ENCODE measurements at regions not wholly inside any gene's neighbourhood (a gene's known extent, or its start where the extent isn't known, plus 50 kb on each side); places are given as distances from the start of the nearest gene placed in this dataset.

DNA sequence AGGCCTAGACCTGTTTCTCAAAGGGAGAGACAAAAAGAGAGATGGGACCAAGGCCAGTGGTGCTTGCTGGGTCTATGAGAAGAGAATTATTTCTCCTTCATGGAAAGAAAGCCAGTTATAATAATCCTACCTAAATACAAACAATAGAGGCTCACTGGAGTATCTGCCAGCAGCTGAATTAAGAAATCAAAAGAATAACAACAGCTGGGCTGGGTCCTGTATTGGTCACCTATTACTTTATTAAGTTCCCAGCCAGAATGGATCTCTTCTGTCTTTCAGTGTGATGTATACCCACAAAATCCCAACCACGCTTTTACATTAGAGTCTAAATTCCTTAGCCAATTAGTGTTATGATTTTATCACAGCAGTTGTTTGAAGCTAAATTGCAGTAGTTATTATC lies 297.8 kb upstream of the DACH1 start:
- Histone ChIP-seq H3K4me3 (ENCODE audit: low read depth, low read length) (no peak overlapping the region), H3K36me3 (ENCODE audit: control insufficient read depth, insufficient read depth, low read length) (no peaks in the 10 kb centered on the region), H3K27me3 (ENCODE audit: control insufficient read depth, insufficient read depth, low read length) (no peaks in the 10 kb centered on the region)
- TF ChIP-seq, protein P1, sequence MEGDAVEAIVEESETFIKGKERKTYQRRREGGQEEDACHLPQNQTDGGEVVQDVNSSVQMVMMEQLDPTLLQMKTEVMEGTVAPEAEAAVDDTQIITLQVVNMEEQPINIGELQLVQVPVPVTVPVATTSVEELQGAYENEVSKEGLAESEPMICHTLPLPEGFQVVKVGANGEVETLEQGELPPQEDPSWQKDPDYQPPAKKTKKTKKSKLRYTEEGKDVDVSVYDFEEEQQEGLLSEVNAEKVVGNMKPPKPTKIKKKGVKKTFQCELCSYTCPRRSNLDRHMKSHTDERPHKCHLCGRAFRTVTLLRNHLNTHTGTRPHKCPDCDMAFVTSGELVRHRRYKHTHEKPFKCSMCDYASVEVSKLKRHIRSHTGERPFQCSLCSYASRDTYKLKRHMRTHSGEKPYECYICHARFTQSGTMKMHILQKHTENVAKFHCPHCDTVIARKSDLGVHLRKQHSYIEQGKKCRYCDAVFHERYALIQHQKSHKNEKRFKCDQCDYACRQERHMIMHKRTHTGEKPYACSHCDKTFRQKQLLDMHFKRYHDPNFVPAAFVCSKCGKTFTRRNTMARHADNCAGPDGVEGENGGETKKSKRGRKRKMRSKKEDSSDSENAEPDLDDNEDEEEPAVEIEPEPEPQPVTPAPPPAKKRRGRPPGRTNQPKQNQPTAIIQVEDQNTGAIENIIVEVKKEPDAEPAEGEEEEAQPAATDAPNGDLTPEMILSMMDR (IDR thresholded peaks at IDR 0.05; ENCODE audit: insufficient read depth, low read depth, low read length) = no peak
- CTCF ChIA-PET = no interaction called here
- POLR2A ChIA-PET = no interaction called here
- no peak for DNase-seq (ENCODE audit: low read depth)

DNA sequence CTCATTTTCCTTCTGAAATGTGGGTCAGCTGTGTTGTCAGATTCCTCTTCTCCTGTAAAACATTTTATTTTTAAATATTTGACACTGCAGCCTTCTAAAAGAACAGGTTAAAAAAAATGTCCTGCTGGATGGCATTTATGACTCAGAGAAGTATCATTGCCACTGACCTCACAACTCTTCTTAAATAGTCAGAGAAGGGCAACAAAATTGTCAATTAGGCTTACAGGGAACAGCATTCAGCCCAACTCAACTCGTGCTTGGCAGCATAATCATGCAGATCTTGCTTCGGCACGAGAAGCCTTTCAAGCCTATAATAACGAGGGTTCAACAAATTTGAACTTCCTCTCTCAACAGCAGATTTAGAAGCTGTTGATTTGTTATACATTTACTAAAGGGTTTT lies 296.7 kb upstream of the DACH1 start:
- no peaks in the 10 kb centered on the region for H3K36me3 ChIP-seq (ENCODE audit: control insufficient read depth, insufficient read depth, low read length)
- TF ChIP-seq, protein P1 (IDR thresholded peaks at IDR 0.05; ENCODE audit: insufficient read depth, low read depth, low read length) = no peak
- ChIA-PET POLR2A (no interaction called here), CTCF (no interaction called here)
- DNase-seq (ENCODE audit: low read depth) = no peak
- H3K27me3 ChIP-seq (ENCODE audit: control insufficient read depth, insufficient read depth, low read length) = no peaks in the 10 kb centered on the region
- no peak overlapping the region for H3K4me3 ChIP-seq (ENCODE audit: low read depth, low read length)

DNA sequence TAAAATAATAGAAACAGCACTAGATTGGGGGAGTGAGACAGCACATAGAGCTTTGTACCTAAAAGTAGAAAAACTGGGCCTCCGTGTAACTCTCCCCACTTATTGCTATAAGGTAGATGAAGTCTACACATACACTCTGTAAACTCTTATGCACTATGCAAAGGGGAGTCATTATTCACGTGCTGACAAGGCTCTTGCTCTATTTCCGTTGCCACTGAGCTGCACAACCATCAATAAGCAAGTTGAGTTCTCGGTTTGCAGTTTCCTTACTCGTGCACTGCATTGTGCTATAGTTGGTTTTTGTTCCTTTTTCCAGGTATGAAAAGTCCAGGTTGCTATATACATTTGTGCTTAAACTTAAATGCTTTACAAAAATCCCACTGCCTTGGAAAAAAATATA lies 294.0 kb upstream of the DACH1 start:
- H3K4me3 ChIP-seq (ENCODE audit: low read depth, low read length) = no peak overlapping the region
- H3K36me3 ChIP-seq (ENCODE audit: control insufficient read depth, insufficient read depth, low read length) = no peaks in the 10 kb centered on the region
- TF ChIP-seq, protein P1 (IDR thresholded peaks at IDR 0.05; ENCODE audit: insufficient read depth, low read depth, low read length) = no peak
- CTCF ChIA-PET = no interaction called here
- H3K27me3 ChIP-seq (ENCODE audit: control insufficient read depth, insufficient read depth, low read length) = no peaks in the 10 kb centered on the region
- POLR2A ChIA-PET = no interaction called here
- DNase-seq (ENCODE audit: low read depth) = no peak

DNA sequence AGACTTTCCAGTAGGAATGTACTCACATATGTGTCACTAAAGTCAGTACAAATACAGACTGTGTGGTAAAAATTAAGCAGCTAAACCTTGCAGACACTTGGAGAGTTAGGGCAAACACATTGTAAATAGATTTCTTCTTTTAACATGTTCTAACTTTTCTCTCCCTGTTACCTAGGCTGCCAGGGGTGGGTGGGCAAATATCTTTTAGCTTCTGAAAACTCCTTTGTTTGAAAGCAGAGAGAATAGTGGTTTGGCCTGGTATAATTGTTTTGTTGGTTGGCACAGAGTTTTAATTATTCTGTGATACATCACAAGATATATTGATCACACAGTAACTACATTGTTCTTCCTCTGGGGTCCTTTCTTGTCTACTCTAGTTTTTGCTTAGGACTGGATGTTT lies 289.8 kb upstream of the DACH1 start:
- Histone ChIP-seq H3K36me3 (ENCODE audit: control insufficient read depth, insufficient read depth, low read length) (no peaks in the 10 kb centered on the region), H3K27me3 (ENCODE audit: control insufficient read depth, insufficient read depth, low read length) (no peaks in the 10 kb centered on the region), H3K4me3 (ENCODE audit: low read depth, low read length) (no peak overlapping the region)
- POLR2A ChIA-PET = no interaction called here
- TF ChIP-seq, protein P1 (IDR thresholded peaks at IDR 0.05; ENCODE audit: insufficient read depth, low read depth, low read length) = no peak
- CTCF ChIA-PET = no interaction called here
- no peak for DNase-seq (ENCODE audit: low read depth)

DNA sequence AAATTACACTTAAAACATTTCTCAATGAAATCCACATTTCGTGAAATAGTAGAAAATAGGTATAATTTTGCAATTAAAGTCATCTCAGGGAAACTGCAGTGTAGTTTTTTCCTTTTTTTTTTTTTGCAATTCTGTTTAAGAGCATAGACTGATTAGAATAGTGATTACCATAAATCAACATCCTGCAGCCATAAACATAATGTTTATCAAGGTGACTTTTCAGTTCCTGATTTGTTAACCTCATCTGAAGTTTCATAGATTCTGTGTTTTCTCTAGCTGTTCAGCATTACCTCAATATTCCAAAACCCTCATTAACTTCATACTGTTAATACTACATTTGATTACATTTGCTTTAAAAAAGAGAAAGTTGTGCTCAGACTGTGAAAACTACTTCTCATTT lies 286.3 kb upstream of the DACH1 start:
- no peak for DNase-seq (ENCODE audit: low read depth)
- H3K36me3 ChIP-seq (ENCODE audit: control insufficient read depth, insufficient read depth, low read length) = no peaks in the 10 kb centered on the region
- H3K4me3 ChIP-seq (ENCODE audit: low read depth, low read length) = no peak overlapping the region
- TF ChIP-seq, protein P1 (IDR thresholded peaks at IDR 0.05; ENCODE audit: insufficient read depth, low read depth, low read length) = no peak
- POLR2A ChIA-PET = no interaction called here
- CTCF ChIA-PET = no interaction called here
- H3K27me3 ChIP-seq (ENCODE audit: control insufficient read depth, insufficient read depth, low read length) = no peaks in the 10 kb centered on the region
